NAMALWA (cell line): ENCODE measurements at regions not wholly inside any gene's neighbourhood (a gene's known extent, or its start where the extent isn't known, plus 50 kb on each side); places are given as distances from the start of the nearest gene placed in this dataset.
A peak's percentile ranks its signal among the peaks of the same experiment; 100 is the strongest.

Experiments
- DNase-seq: peaks from one replicate; pipeline ENCODE4 v3.0.0-alpha.2; 2015; ENCODE audit warnings: low spot score

GRCh38 chr6:145187491-145188206 is 547.7 kb downstream of the EPM2A start:
- DNase-seq = no peak

DNA sequence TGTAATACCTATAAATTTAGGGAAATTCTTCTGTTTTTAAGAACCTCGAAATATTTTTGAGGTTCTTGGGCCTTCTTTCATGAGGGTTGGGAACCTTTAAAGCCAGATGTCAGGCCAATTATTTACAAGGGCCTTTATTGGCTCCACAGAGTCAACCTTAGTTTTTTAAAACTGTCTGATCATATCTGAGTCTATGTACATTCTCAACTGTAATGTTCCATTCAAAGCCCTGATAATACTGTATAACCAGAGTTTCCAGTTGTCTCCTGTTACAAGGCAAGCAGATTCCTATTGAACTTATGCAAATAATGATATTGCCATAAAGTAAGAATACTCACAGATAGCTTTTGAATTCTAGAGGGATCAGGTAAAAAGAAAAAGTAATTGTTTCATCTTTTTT is 545.5 kb downstream of the EPM2A start:
- no peak for DNase-seq

DNA sequence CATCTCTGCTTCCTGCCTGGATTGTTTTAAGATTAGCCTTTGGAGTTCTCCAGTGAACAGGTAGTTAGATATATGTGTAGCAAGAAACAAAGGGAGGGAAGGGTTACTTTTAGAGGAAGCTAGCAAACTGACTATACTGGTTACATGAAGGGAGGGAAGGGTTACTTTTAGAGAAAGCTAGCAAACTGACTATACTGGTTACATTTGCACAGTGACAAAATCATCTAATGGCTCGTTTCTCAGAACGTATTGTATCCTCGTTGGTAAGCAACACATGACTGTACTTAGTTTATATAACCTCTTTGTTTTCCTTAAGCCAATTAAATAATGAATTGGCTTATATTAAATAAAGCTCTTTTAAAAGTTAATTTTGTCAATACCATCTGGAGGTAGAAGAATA is 540.9 kb downstream of the EPM2A start:
- DNase-seq = no peak

DNA sequence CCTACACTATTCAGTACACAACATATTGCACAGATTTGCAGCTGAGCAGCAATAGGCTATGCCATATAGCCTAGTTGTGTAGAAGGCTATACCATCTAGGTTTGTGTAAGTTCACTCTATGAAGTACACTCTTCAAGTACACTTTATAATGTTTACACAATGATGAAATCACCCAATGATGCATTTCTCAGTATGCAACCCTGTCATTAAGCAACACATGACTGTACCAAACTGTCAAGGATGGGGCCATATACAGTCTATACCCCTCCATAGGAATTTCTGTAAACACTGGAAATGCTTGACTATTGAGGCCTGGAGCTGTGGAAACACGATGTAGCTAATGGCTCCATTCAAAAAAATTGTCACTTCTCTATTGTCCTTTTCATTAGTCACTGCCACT is 535.4 kb downstream of the EPM2A start:
- no peak for DNase-seq

DNA sequence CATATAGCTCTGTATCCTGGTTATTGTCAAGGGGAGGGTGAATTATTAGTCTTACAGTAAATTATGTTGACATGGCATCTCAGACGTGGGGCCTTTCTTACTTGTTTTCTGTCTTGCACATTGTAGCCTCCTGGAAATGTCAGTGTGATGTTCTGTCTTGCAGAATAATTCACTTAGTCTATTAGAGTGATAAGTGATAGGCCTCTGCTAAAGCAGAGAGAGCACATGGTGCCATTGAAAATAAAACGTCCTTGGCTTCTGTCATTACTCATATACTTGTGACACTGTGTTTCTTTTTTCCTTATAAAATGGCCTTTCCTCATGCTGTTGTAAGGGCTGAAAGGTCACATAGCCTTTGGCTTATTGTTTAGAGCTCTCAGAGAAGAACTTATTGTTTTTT is 531.0 kb downstream of the EPM2A start:
- no peak for DNase-seq

DNA sequence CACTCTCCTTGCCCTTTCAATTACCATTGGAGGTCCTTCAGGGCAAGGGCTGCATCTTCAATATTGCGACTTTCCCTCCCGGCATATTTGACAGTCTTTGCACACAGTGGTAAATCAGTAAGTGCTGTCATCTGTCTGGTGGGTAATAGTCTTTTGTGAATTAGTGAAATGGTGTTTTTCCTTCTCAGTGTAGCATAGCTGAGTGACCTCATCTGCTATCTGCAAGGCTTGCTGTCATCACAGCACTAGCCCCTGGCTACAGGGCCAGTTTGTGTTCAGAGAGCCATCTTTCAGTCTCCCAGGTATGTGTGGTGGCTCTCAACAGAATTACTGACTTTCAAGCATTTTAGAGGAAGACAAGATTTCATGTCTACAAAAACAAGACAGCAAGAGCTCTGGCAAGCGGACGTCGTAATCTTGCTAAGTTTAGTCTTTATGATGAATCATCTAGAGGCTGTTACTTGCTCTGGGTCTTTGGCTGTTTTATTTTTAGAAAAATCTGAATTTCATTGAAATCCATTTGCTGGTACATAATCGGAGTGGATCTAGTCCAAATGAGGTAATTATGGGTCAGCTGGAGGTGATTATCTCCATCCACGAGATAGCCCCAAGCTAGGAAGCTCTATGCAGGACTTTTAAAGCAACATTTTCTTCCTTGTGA is 528.9 kb downstream of the EPM2A start:
- no peak for DNase-seq

DNA sequence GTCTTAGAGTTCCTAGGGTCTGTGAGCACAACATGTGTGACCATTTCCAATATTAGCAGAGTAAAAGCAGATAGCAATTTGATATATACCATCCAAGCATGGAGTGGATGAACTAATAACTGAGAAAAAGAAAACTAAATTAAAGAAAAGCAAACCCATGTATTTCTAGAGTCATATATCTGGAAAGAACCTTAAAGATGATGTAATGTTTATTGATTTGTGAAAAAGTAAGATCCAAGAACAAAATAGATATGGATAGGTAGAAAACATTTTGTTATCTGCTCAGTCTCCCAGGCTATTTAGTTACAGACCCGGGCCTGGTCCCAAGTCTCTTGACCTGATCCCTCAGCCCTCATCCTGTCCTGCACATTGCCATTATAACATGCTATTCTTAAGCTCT is 526.8 kb downstream of the EPM2A start:
- no peak for DNase-seq

DNA sequence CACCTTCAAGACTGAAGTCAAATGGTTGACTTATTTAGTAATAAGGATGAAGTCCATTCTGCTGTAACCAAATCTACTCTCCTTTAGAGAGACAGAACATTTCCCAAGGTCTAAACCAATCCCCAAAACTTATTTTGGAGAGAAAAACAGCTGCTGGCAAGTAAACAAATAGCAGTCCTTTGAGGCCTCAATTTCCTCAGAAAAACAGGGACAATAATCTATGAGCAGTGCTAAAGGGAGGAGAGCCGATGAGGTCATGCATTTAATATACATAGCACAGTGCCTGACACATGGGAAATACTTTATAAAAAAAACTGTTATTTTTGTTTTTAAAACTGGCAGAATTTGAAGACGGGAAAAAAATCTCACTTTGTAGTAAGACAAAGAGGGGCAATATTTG is 526.0 kb downstream of the EPM2A start:
- no peak for DNase-seq

GRCh38 chr6:145212813-145213212 is 522.5 kb downstream of the EPM2A start:
- DNase-seq = no peak

GRCh38 chr6:145213614-145214013 is 521.7 kb downstream of the EPM2A start:
- DNase-seq = no peak

- peak; percentile 65 for DNase-seq
These were observed 520.8 kb downstream of the EPM2A start for GRCh38 chr6:145214570-145214969.

DNA sequence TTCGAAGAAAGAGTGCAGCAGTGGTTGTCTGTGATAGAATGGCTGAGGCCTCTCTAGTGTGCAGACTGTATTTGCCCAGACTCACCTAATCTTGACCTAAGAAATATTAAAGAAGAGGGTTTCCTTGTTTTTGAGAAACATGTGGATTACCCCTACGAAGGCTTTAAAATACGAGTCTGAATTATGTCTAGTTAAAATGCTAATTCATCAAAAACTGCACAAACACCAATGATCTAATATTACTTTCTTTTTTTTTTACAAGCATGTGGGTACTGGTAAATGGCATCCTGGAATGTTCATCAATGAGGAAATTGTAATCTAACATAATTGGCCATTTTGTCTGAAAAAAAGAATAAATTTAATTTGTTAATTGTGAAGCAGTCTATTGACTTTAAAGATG is 510.9 kb downstream of the EPM2A start:
- DNase-seq = no peak

GRCh38 chr6:145225500-145225899 is 509.8 kb downstream of the EPM2A start:
- no peak for DNase-seq

- no peak for DNase-seq
These were observed 507.7 kb downstream of the EPM2A start for GRCh38 chr6:145227593-145227992.

DNA sequence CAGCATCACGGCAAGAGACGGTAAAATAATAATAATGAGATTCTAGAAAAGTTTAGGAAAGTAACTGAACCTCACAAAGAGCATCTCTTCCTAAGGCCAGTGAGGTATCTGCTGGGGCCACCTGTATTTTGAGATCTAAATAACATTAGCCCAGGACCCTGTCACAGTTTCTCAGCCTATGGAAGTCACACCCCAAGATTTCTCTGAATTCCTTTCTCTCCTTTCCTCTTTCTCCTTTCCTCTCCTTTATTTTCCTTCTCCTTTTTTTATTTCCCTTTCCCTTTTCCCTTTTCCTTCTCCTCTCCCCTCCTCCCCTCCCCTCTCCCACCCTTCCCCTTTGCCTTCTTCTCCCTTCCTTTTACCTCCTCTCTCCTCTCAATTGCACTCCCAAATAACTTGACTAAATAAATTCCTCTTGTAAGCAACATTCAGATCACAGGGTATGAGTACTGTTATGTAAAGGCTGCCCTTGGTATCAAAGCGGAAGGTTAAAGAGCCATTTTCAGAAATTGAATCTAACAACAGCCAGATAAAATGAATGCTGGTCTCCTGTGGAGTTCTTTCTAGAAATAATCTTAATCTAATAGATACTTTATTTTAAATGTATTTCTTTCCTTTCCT is 506.2 kb downstream of the EPM2A start:
- no peak for DNase-seq

DNA sequence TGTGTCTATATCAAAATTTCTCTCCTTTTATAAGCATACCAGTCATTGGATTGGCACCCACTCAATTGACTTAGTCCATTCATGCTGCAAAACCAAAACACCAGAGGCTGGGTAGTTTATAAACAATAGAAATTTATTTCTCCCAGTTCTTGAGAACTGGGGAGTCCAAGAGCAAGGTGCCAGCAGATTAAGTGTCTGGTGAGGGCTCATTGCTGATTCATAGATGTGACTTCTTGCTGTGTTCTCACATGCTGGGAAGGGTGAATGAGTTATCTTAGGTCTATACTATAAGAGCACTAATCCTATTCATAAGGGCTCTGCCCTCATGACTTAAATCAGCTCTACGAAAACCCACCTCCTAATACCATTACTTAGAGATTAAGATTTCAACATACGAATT is 501.4 kb downstream of the EPM2A start:
- DNase-seq = no peak

- DNase-seq = no peak
These were observed 500.1 kb downstream of the EPM2A start for GRCh38 chr6:145235207-145235606.

GRCh38 chr6:145238787-145239186 is 496.5 kb downstream of the EPM2A start:
- DNase-seq = no peak

DNA sequence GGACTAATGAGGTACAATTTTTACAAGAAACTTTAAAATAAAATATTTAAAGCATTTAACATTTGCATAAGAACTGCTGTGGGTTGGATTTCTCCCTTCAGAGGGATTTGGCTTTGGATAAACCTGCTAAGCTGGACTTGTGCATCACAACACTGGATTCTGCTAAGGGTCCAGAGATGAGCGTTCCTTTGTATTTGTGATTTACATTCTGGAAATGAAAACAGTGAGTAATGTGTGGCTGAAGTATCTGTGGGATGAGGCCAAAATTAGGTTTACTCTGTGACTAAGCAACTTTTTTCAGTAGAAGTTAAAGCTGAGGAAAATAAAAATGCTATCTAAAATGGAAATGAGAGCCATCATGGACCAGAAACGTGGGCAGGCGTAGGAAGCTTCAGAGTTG is 494.3 kb downstream of the EPM2A start:
- no peak for DNase-seq

GRCh38 chr6:145241721-145242120 is 493.6 kb downstream of the EPM2A start:
- DNase-seq = no peak

GRCh38 chr6:145244349-145245100 is 490.8 kb downstream of the EPM2A start:
- no peak for DNase-seq

- DNase-seq = no peak
These were observed 490.2 kb downstream of the EPM2A start for GRCh38 chr6:145245119-145245518.
